ENCODE measurements at regions not wholly inside any gene's neighbourhood (a gene's known extent, or its start where the extent isn't known, plus 50 kb on each side); places are given as distances from the start of the nearest gene placed in this dataset.

- Histone ChIP-seq H3K79me2 (ENCODE audit: insufficient read depth, low read length) (no peaks in the 10 kb centered on the region), H3K36me3 (ENCODE audit: insufficient read depth, low read length) (no peaks in the 10 kb centered on the region), H3K4me1 (ENCODE audit: insufficient read depth, low read length) (peaks cover 9% of the 10 kb centered on the region), H2AFZ (ENCODE audit: low read depth, low read length) (no peak overlapping the region), H3K9ac (ENCODE audit: low read depth, low read length) (no peak overlapping the region), H4K20me1 (ENCODE audit: insufficient read depth, low read length) (no peaks in the 10 kb centered on the region), H3K27ac (ENCODE audit: low read length) (no peak overlapping the region), H3K27me3 (ENCODE audit: insufficient read depth, low read length, poor library complexity) (no peaks in the 10 kb centered on the region), H3K4me3 (ENCODE audit: low read depth in 1 of 2, low read length in 2 of 2) (no peak overlapping the region), H3K4me2 (ENCODE audit: insufficient read depth, low read length) (no peak overlapping the region), H3K9me3 (ENCODE audit: insufficient read depth, low read length, severe bottlenecking) (peaks cover 10% of the 10 kb centered on the region)
- TF ChIP-seq, protein P1, sequence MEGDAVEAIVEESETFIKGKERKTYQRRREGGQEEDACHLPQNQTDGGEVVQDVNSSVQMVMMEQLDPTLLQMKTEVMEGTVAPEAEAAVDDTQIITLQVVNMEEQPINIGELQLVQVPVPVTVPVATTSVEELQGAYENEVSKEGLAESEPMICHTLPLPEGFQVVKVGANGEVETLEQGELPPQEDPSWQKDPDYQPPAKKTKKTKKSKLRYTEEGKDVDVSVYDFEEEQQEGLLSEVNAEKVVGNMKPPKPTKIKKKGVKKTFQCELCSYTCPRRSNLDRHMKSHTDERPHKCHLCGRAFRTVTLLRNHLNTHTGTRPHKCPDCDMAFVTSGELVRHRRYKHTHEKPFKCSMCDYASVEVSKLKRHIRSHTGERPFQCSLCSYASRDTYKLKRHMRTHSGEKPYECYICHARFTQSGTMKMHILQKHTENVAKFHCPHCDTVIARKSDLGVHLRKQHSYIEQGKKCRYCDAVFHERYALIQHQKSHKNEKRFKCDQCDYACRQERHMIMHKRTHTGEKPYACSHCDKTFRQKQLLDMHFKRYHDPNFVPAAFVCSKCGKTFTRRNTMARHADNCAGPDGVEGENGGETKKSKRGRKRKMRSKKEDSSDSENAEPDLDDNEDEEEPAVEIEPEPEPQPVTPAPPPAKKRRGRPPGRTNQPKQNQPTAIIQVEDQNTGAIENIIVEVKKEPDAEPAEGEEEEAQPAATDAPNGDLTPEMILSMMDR (IDR thresholded peaks at IDR 0.05; ENCODE audit: borderline replicate concordance, extremely low read depth, low read length, poor library complexity, severe bottlenecking), result no peak
- no peak for TF ChIP-seq EZH2 (IDR thresholded peaks at IDR 0.05; ENCODE audit: borderline replicate concordance, low read depth, low read length, severe bottlenecking)
- DNase-seq (no peak), ATAC-seq (ENCODE audit: insufficient read depth, low read depth) (no peak)
Measured at GRCh38 chr10:129089341-129089740, 377.7 kb upstream of the MGMT start.

DNA sequence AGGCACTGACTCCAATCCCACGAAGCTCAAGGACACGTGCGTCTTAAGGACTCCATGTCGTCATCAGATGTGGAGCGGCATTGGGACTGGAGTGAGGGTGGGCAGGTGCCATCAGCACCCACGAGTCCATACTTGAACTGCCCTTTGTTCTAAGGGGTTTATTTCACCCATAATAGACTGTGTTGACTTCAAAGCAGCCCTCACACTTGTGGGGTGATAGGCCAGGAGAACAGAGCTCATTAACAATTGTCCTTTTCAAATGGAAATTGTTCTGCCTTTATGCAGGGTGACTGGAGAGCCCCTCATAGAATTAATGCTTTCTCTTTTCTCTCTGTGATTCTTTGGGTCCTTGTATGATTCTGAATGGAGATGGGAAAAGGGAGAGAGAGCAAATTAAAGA is 376.9 kb upstream of the MGMT start:
- DNase-seq, result no peak
- Histone ChIP-seq H2AFZ (ENCODE audit: low read depth, low read length) (no peak overlapping the region), H3K4me2 (ENCODE audit: insufficient read depth, low read length) (no peak overlapping the region), H4K20me1 (ENCODE audit: insufficient read depth, low read length) (no peaks in the 10 kb centered on the region), H3K36me3 (ENCODE audit: insufficient read depth, low read length) (no peaks in the 10 kb centered on the region), H3K4me1 (ENCODE audit: insufficient read depth, low read length) (peaks cover 9% of the 10 kb centered on the region), H3K4me3 (ENCODE audit: low read depth in 1 of 2, low read length in 2 of 2) (no peak overlapping the region), H3K9ac (ENCODE audit: low read depth, low read length) (no peak overlapping the region), H3K27ac (ENCODE audit: low read length) (no peak overlapping the region), H3K9me3 (ENCODE audit: insufficient read depth, low read length, severe bottlenecking) (peaks cover 3% of the 10 kb centered on the region), H3K27me3 (ENCODE audit: insufficient read depth, low read length, poor library complexity) (no peaks in the 10 kb centered on the region), H3K79me2 (ENCODE audit: insufficient read depth, low read length) (no peaks in the 10 kb centered on the region)
- no peak for TF ChIP-seq EZH2 (IDR thresholded peaks at IDR 0.05; ENCODE audit: borderline replicate concordance, low read depth, low read length, severe bottlenecking)
- TF ChIP-seq, protein P1 (IDR thresholded peaks at IDR 0.05; ENCODE audit: borderline replicate concordance, extremely low read depth, low read length, poor library complexity, severe bottlenecking), result no peak
- no peak for ATAC-seq (ENCODE audit: insufficient read depth, low read depth)

DNA sequence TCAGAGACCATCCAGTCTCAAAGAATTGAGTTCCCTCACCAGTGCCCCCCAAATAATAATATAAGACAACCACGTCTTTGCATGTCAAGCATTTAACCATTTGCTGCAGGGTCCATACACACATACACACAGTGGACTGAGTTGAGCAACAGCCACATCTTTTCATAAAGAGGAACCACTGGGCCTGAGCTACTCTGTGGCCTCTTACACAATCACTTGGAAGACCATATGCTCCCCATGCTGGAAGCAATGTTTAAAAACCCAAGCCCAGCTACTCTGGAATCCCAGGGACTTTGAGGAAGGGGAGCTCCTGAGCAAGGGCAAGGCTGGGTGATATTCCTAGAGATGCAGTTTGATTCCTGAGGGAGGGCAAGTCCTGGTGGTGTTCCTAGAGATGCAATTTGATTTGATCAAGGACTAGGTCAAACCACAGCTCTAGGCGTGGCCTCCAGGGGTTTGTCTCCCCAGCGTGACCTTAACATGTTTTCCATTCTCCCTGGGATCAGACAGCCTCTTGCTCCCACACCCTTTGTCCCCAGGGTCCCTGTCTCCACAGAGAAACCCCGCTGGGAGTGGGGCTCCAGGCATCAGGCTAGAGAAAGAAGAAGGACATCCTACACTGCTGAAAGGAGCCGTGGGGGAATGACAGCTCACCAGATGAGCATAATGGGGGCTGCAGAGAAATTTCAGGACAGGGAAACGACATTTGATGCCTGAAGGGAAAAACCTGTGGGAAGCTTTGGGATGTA is 376.2 kb upstream of the MGMT start:
- peaks cover 9% of the 10 kb centered on the region for H3K4me1 ChIP-seq (ENCODE audit: insufficient read depth, low read length)
- no peak overlapping the region for H2AFZ ChIP-seq (ENCODE audit: low read depth, low read length)
- ATAC-seq (ENCODE audit: insufficient read depth, low read depth), result no peak
- H3K9me3 ChIP-seq (ENCODE audit: insufficient read depth, low read length, severe bottlenecking), result no peaks in the 10 kb centered on the region
- TF ChIP-seq EZH2 (IDR thresholded peaks at IDR 0.05; ENCODE audit: borderline replicate concordance, low read depth, low read length, severe bottlenecking), result no peak
- TF ChIP-seq, protein P1 (IDR thresholded peaks at IDR 0.05; ENCODE audit: borderline replicate concordance, extremely low read depth, low read length, poor library complexity, severe bottlenecking), result no peak
- no peaks in the 10 kb centered on the region for H4K20me1 ChIP-seq (ENCODE audit: insufficient read depth, low read length)
- no peak overlapping the region for H3K27ac ChIP-seq (ENCODE audit: low read length)
- no peaks in the 10 kb centered on the region for H3K36me3 ChIP-seq (ENCODE audit: insufficient read depth, low read length)
- H3K79me2 ChIP-seq (ENCODE audit: insufficient read depth, low read length), result no peaks in the 10 kb centered on the region
- DNase-seq, result no peak
- no peaks in the 10 kb centered on the region for H3K27me3 ChIP-seq (ENCODE audit: insufficient read depth, low read length, poor library complexity)
- no peak overlapping the region for H3K4me3 ChIP-seq (ENCODE audit: low read depth in 1 of 2, low read length in 2 of 2)
- H3K9ac ChIP-seq (ENCODE audit: low read depth, low read length), result no peak overlapping the region
- no peak overlapping the region for H3K4me2 ChIP-seq (ENCODE audit: insufficient read depth, low read length)
